ENCODE measurements at regions not wholly inside any gene's neighbourhood (a gene's known extent, or its start where the extent isn't known, plus 50 kb on each side); places are given as distances from the start of the nearest gene placed in this dataset.
A peak's percentile ranks its signal among the peaks of the same experiment; 100 is the strongest.

DNA sequence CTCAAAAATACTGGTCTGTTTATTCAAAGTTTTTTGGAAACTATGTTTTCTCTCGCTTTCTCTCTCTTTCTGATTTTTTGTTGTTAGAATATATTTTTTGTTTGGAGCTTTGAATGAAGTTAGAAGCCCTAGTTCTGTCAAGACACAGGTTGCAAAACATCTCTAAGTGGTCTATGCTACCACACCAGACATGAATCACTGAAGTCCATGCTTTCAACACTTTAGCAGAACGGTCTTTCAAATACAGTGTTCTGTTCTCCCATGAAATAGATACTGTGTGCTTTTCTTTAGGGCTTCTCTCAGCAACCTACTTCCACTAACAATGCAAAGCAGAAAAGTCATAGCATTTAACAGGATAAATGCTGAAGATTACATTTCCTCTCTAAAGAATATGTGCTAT, 392.5 kb downstream of the TMEM167A start:
- no peak for DNase-seq

DNA sequence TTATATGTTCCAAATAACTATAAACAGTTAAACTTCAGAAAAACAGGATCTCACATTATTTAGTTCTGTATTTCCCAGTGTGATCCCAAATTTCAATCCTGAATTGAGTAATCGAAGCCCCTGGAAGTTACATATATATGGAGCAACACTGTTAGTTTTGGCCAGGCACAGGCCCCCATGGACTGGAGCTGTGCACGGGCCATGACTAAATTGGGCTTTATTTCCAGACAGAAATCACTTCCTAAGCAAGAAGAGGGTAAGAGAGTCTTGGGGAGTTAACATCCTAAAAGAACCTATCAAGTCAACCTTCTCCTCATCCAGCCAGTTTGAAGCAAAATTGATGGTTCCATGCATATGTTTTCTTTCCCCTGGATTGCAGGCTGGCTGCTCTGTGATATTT, 393.0 kb downstream of the TMEM167A start:
- DNase-seq = no peak

DNA sequence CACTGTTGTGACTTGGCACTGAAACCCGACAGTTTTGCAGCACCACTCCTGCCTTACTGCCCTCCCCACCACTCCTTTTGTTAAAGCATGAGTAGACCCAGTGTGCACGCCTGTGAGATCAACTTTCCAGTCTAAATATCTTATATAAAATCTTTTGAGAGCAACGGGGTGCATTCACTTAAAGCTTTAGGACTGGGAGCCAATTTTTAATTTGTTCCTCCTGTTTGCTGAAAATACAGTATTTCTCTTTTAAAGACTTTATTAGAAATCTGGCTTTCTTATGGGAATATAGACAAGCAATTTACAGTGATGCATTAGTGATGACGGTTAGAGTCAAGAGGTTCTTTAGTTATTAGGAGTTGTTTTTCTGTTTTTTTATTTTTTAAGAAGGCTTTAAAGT, 397.5 kb downstream of the TMEM167A start:
- no peak for DNase-seq

DNA sequence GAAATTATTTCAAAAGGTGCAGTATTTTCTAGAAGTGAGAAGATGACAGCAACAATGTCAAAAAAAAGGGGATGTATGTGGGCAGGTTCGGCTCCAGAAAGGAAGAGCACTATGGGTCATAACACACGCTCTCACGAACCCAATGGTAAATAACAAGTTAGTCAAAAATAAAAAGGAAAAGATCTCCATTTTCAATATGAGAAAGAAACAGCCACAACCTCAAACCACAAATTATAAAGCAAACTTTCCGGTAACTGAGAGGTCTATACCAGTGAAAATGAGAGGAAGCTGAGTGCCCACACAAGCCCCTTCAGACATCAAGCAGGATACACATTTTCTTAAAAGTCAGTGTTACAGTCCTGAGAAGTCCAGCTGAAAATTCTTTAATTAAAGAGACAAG, 398.5 kb upstream of the RPS23 start:
- no peak for DNase-seq

DNA sequence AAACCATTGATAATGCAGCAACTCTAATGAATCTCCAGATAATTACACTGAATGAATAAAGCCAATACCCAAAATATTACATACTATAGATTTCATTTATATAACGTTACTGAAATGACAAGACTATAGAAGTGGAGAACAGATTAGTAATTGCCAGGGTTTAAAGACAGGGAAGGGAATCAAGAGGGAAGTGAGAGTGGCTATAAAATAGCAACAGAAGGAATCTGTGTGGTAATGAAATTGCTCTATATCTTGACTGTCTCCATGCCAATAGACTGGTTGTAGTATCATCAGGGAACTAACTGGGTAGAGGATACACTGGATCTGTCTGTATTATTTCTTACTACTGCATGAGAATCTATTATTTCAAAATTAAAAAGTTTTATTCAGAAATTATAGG, 396.5 kb upstream of the RPS23 start:
- DNase-seq = no peak

DNA sequence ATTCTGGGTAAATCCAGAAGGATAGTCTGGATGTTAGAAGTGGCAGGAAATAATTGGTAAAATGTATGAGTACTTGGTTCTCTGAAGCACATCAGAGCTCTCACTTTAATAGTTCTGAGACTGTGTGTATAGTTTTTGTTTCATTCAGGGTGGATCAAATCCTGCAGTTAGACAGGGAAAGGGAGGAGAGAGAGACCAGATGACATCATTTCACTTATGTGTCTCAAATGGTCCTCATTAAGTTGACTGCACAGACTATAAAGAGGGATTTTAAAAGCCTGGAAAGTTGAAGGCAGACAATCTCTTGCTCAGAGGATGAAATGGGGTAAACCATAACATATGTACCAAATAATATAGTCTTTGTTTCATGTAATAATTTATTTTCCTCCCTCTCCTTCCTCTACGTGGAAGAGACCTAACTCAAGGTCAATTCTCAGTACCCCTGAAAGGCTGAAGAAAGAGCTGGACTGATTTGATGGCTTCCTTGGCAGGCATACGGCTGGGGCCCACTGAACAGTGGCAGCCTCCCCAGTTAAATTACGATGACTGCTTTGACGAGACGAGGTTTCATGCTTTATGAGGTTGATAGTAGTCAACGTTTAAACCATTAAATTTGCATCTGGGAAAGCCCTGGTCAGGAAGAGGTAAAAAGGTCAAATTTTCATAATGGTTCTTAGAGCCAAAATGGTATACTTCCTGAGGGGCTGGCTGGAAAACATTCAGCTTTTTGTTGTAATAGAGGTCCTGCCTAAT, 395.1 kb upstream of the RPS23 start:
- DNase-seq = no peak

DNA sequence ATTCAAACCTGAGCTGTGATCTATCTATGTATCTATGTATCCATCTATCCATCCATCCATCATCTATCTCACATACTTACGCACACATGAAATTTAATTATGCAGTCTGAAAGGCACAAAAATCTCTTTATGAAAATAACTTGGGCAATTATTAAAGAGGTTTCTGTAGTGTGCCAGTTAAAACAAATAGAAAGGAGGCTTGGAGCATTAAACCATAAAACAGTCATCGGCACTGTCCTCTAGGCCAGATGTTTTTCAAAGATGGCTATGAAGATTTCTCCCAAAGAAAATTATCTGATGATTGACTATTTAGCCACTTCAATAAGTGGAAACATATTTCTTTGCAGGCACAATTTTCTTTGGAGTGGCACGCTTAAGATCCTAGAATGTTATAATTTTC, 392.5 kb upstream of the RPS23 start:
- no peak for DNase-seq

DNA sequence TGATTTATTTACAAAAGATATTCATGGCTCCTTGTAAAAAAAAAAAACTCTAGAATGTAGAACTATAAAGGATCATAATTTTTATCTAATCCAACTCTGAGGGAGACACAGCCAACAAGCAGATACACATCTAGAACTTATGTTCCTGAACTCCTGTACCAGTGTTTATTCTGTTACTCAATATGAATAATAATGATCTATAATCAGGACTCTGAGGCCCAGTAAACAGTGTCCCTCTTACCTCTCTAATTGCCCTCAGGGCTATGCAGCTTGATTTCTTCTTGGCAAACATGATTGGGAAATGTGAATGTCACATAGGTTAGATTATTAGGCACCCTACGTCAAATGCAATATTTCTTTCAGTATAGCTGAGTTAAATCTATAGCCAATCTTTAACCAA, 391.6 kb upstream of the RPS23 start:
- DNase-seq = no peak

DNA sequence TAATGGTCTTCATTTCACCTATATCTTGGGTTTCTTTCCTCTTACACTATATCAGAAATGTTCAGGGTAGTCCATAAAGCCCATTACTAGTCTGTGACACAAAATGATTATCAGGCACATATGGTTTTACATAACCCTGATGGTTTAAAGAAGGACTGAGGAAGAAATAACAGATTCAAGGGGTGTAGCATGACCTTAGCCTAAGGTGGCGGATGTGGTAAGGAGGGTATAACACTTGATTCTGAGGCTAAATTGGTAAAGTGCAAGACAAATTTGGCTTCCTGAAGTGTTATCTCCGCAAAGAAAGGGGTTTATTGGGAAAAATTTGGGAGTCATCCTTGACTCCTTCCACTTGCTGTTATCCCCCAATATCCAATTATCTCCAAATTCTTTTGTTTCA, 388.2 kb upstream of the RPS23 start:
- no peak for DNase-seq

DNA sequence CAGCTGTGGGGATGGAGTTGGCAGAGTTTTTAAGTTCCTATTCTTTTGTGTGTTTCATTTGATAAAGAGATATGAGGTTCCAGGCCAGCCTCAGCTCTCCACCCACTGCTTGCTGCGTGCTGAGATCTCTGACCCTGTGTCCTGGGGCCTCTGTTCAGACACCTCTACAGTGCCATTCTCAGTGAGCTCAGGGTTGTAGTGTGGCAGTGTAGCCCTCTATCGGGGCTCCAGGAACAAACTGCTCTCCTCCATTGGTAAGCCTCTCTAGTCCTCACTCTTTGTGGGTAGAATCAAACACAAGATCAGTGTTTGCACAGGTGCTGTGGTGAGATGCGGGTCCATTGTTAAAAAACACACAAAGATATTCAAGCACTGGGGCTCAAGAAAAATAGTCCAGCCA, 386.6 kb upstream of the RPS23 start:
- DNase-seq = no peak

DNA sequence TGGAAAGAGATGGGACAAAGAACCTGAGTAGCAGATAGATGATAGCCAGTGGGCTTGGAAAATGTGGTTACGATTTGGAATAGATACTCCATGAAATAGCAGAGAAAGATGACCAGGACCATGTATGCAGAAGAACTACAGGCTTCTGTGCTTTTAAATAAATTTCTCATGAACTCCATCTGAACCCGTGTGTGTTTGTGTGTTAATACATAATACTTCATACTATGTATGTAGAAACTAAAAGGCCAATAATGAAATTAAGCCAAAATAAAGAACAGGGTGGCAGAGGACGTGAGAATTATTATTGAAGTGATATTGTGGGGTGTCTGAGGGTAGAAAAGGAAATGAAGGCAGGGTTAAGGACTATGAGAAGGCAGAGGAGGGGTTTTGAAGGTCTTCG, 385.1 kb upstream of the RPS23 start:
- no peak for DNase-seq

DNA sequence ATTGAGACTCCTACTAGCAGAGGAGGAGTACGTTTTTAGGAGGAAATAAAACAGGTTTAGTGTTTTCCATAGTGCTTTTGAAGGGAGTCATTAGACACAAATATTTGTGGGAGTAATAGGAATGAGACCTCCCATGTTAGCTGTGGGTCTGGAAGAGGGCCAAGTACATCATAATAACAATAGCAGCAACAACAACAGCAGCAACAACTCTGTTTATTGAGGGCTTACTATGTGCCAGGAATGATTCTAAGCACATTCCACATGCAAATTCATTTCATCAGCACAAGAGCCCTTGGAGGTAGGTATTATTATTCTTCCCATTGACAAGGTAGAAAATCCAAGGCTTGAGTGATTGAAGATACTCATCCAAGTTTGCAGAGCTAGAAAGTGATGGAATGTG, 384.2 kb upstream of the RPS23 start:
- peak; percentile 22 for DNase-seq

DNA sequence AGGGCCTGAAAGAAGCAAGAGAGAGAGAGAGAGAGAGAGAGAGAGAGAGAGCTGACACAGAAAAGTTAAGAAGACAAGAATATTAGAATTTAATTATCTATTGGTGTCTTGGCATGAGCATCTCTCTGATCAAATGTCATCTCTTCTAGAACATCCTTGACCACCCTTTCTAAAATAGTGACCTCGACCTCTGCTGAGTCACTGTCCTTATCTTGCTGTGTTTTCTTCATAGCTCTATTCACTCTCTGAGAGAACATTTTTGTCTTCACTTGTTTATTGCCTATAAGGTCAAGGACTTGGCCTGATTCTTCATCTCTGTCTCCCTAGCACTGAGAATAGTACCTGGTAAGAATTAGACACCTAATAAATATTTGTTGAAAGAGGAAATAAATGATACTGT, 383.8 kb upstream of the RPS23 start:
- DNase-seq = no peak

DNA sequence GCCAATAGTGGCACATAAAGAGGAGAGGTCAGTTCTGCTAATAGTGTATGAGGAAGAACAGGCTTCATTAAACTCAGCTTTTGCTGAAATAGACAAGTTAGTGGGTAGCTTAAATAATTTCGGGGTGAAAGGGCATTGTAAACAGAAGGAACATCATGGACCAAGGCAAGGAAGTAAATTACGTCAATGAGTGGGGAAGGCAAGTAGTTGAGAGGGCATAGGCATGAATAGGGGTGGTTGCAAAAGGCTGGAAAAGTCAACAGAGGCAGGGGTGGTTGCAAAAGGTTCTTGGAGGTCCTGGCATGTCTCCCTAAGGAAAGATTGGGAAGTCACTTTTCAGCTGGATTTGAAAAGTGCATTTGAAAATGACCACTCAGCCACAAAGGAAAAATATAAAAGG, 383.3 kb upstream of the RPS23 start:
- DNase-seq = no peak

DNA sequence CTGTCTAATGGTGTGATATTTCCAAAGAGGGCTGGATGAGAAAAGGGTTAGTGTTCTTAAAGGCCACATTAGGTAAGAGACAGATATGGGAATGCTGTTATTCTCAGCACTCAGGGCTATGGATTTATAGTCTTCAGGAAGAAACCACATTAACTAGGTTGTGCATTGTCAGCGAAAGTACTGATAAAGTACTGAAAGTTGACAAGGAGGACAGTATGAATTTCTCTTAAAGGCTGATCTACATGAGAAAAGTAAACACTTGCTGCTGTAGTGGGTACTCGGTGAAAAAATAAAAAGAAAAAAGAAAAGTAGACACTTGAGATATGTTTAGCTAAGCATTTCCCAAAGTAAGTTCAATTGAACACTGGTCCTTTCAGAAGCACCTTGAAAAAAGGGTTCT, 381.0 kb upstream of the RPS23 start:
- no peak for DNase-seq

DNA sequence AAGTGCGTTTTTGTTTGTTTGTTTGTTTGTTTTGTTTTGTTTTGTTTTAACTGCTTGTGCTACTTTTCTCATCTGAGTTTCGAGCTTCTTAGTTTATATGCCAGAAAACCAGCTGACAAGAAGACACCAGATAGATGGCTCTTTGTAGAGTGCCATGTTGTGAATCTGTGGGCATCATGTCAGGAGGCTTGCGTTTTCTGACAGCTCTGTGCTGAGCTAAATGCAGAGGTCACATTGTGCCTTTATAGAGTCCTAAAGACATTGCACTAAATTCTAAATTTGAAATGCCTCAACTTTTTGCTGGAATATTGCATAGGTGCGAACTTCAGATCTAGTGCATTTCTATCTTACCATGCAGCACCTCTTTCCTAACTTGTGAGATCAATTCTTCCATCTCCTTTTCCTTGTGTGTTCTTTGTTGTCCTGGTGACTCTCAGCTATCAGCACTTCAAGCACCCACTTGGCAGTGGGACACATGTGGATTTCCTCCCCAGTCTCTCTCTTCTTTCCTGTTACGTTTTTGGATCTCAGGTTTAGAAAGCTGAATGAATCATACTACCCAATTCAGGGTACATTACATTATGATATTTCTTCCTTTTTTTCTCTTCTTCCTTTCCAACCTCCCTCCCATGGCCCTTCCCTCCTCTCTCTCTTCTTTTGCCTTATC, 379.0 kb upstream of the RPS23 start:
- DNase-seq = no peak

DNA sequence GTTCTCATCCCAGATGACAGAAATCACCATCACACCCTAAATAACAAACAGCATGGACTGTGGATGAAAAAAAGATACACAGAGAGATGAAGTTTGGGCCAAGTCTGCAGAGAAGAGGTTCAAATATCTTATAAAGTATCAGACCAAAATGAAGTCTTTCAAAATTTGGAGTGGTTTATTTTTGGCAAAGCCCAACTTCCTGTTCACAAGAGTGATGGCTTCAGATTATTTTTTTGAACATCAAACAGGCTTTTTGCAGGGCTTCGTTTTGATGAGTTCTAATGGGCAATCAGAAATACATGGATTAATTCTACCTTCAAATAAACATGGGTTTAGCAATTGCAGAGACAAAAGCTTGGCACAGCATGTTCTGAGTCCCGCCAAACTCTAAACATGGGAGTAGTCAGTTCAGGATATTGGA, 378.2 kb upstream of the RPS23 start:
- no peak for DNase-seq

DNA sequence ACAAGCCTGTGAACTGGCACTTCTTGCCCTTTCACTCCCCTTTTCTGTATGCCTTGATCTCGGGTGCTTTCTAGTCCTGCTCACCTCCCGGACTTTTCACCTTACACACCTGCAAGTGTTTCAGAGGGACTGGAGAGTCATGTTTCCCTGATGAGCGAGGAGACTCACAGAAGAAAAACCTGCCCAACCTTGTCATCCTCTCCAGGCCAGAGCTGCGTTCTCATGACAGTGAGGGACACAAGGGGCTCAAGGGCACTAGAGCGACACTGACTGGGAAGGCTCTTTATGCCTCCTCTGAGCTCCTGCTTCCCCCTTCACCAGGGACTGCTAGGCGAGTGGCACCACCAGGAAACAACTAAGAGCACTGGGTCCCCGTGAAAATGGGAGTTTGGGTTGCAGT, 376.9 kb upstream of the RPS23 start:
- no peak for DNase-seq

DNA sequence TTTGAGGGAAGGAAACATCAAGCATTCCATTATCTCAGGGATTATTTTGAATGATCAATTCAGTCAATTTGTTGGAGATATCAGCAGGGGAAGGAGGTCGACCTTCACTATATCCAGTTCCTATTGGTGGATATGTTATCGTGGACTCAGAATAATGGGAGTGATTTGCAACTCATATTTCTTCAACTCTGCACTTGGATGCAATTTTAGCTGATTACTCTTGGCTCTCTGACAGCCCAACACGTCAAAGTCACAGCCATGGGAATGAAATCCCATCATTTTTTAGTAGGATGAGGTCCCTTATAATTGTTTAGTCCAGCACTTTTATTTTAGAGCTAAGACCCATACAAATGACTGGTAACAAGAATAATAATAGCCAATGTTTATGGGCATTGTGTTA, 371.8 kb upstream of the RPS23 start:
- no peak for DNase-seq

DNA sequence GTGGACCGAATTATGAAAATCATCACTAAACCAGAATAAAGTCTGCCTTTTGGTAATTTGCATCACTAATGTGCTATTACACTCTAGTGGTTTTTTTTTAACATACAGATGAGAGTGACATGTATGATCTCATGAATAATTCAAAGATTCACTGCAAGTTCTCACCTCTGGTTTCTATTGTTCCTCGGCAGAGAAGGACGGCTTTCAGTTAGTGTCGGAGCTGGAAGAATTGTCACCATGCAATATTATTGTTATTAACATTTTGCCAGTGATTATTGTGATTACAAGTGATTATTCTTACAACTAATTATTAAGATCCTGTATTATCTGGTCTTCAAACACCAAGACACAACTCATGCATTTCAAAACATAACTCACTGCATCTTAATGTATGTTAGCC, 366.6 kb upstream of the RPS23 start:
- no peak for DNase-seq

DNA sequence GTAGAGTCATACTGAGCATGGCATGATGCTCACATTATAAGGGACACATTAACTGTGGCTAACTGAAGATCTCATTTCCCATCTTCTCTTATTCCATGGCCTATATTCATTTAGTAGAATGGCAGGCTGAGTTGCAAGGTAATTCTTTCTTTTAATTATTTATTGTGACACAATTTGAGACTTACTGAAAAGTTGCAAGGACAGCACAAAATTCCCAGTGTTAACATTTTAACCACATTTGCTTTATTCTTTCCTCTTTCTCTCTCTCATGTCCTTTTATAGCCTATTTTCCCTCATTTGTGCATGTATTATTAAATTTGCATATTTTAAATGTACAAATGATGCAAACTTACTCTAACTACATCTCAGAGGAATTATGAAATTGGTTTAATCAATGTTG, 366.1 kb upstream of the RPS23 start:
- DNase-seq = no peak

DNA sequence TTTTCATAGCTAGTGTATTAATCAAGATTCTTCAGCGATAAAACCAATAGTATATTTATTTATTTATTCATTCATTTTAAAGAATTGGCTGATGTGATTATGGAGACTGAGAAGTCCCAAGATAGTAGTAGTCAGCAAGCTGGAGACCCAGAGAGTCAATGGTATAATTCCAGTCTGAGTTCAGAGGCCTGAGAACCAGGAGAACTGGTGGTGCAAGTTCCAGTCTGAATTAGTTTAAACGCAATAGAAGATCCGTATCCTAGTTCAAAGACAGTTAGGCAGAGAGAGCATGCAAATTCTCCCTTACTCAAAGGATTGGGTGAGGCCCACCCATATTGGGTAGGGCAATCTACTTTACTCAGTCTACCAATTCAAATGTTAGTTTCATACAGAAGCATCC, 364.2 kb upstream of the RPS23 start:
- no peak for DNase-seq

DNA sequence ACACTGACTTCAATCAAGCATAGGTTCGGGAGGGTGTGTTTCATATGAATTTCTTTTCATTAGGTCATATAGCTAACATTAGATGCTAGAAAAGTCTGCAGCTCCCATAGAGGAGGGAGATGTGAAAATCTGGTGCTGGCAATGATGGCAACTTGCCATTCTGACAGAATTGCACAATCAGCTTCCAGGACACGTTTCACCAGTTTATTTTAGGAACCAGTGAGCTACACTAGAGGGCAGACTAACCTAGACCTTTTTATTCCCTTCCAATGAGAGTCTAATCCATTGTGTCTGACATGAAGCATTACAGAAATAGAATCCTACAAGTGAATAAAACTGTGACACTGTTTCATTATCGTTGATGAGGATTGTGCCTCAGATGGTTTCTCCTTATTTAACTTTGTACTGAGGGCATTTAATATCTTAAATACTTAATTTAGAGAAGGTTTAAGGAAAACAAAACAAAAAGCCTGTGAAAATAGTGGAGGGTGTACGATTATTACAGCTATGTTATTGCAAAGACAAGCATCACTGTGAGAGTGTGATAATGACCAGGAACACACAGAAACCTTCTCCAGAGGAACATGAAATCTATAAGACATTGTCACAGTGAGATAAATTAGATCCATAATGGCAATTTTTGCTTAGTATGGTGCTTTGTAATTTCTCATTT, 363.3 kb upstream of the RPS23 start:
- DNase-seq = peak; percentile 90

DNA sequence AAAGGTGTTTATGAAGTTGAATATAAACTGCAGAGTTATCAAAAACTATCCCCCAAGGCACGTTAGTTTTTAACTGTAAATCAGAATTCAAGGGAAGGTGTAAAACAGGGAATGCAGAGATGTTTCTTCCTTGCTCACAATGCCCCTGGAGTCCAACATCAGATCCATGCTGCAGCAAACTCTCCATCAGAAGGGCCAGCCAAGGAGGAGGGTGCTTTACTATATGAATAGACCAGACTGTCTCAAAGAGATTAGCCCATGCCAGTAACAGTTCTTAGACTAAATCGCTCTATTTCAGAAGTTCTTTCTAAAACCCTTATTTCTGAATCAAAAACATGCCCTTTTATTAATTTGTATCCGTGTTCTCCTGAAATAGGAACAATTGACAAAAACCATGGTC, 362.8 kb upstream of the RPS23 start:
- DNase-seq = peak; percentile 5
